GM13976 (cell line): ENCODE measurements at regions not wholly inside any gene's neighbourhood (a gene's known extent, or its start where the extent isn't known, plus 50 kb on each side); places are given as distances from the start of the nearest gene placed in this dataset.
"Not testable (repeated sequence)": the region's sequence is repeated elsewhere in the genome, so short reads cannot be mapped to it uniquely, and the experiment has no call there.

ENCODE experiments used
- DNase-seq: peaks from one replicate; pipeline ENCODE4 v3.0.0; 2012; ENCODE audit warnings: low spot score
- CTCF ChIP-seq: IDR thresholded peaks from 2 replicates; pipeline ENCODE4 v1.5.1; 2012; ENCODE audit warnings: borderline replicate concordance, mild to moderate bottlenecking; ENCODE audit not compliant: insufficient read depth; ENCODE audit errors: extremely low read depth, missing control alignments, control extremely low read depth
- in situ Hi-C: fragments of 300-500 bp; cut with MboI; formaldehyde crosslinking; loops from one replicate; pipeline ENCODE4 v1.12.0; 2022; ENCODE audit warnings: low sequenced_read_pairs, mixed read lengths, inconsistent platforms; ENCODE audit not compliant: unreplicated experiment

- in situ Hi-C loops = no loop called here
Measured at GRCh38 chr13:31556376-31556775, 182.9 kb upstream of the RXFP2 start.

DNA sequence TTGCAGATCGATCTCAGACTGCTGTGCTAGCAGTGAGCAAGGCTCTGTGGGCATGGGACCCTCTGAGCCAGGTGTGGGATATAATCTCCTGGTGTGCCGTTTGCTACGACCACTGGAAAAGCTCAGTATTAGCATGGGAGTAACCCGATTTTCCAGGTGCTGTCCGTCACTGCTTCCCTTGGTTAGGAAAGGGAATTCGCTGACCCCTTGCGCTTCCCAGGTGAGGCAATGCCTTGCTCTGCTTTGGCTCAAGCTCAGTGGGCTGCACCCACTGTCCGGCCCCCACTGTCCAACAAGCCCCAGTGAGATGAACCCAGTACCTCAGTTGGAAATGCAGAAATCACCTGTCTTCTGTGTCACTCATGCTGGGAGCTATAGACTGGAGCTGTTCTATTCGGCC lies 155.1 kb upstream of the RXFP2 start:
- DNase-seq, in situ Hi-C loops: not testable (repeated sequence)

More at GRCh38 chr13:31556376-31556775, 182.9 kb upstream of the RXFP2 start:
- no peak for DNase-seq
- TF ChIP-seq CTCF = no peak

- no peak for DNase-seq
- in situ Hi-C loops = no loop called here
- TF ChIP-seq CTCF = no peak
Measured at GRCh38 chr13:31587698-31588266, 151.5 kb upstream of the RXFP2 start.

GRCh38 chr13:31588316-31588715 lies 151.0 kb upstream of the RXFP2 start:
- in situ Hi-C loops = no loop called here
- no peak for DNase-seq
- no peak for TF ChIP-seq CTCF

- no peak for DNase-seq
- in situ Hi-C loops = no loop called here
- no peak for TF ChIP-seq CTCF
Measured at GRCh38 chr13:31588893-31589292, 150.4 kb upstream of the RXFP2 start.

- no peak for TF ChIP-seq CTCF
- DNase-seq = no peak
- in situ Hi-C loops = no loop called here
Measured at GRCh38 chr13:31591642-31592233, 147.6 kb upstream of the RXFP2 start.

DNA sequence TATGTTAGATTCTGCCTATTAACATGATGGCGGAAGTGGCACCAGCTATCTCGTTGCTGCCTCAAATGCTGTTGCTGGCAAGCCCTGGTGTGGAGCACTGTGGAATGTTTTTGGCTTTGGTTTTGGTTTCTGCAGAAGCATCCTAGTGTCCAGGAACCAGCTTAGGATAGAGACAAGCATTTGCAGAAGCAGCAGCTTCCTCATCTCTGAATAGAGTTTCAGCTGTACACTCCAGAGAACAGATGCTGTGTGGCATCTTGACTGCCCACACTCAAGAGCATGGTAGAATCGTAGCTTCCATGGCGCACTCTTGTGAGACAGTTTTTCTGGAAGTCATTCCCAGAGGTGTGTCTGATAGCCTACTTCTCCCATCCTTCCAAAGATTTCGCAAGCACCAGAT lies 145.3 kb upstream of the RXFP2 start:
- no peak for DNase-seq
- no peak for TF ChIP-seq CTCF
- in situ Hi-C loops = no loop called here
